Thyroid gland (tissue), 4 donors: ENCODE measurements at regions not wholly inside any gene's neighbourhood (a gene's known extent, or its start where the extent isn't known, plus 50 kb on each side); places are given as distances from the start of the nearest gene placed in this dataset.

Source experiments
- POLR2A ChIP-seq, 2 donors: fragments of 450-650 bp; IDR thresholded peaks; one replicate each; pipeline ENCODE4 v1.6.1; 2017; ENCODE audit warnings: antibody characterized with exemption in 2 of 2, mild to moderate bottlenecking in 2 of 2, moderate library complexity in 1 of 2
- TF ChIP-seq, protein P1 (sequence below), 6 experiments: fragments of 200-600 bp in 3 of 6; fragments of 450-650 bp in 3 of 6; sonication (generic) in 3 of 6; IDR thresholded peaks; one replicate each; pipeline ENCODE4 v1.5.1; 2016 to 2019; ENCODE audit warnings: antibody characterized with exemption in 6 of 6, mild to moderate bottlenecking in 2 of 6, inconsistent platforms in 1 of 6, moderate library complexity in 1 of 6

DNA sequence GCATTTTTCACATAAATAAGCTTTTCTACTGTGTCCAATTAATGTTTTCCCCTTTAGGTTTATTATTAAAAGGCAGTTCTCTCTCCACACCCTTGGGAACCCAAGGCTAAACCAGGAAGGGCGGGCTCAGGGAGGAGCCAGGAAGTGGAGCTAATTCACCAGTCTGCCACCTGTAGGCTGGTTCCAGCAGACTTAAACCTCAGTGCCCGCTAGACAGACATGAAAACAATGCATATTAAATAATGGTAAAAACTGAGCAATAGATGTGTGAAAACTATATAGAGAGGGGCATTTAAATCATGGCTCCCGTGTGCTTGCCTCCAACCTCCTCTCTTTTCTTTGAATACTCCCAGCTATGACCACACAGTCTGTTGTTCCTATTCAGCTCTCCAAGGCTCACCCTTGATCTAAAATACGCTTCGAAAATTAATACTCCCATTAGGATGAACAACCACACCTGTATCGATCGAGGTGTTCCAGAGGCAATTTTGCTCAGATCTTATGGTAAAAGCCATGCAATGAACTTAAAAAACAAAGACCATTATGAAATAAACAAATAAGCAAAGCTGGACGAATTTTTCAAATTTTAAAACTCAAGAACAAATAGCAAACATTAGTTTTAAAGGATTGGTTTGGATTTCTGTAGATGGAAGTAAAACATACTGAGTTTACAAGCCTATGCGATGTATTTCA lies 253.3 kb downstream of the TJP1 start:
- no peak for TF ChIP-seq POLR2A (IDR thresholded peaks at IDR 0.05)
- TF ChIP-seq, protein P1, sequence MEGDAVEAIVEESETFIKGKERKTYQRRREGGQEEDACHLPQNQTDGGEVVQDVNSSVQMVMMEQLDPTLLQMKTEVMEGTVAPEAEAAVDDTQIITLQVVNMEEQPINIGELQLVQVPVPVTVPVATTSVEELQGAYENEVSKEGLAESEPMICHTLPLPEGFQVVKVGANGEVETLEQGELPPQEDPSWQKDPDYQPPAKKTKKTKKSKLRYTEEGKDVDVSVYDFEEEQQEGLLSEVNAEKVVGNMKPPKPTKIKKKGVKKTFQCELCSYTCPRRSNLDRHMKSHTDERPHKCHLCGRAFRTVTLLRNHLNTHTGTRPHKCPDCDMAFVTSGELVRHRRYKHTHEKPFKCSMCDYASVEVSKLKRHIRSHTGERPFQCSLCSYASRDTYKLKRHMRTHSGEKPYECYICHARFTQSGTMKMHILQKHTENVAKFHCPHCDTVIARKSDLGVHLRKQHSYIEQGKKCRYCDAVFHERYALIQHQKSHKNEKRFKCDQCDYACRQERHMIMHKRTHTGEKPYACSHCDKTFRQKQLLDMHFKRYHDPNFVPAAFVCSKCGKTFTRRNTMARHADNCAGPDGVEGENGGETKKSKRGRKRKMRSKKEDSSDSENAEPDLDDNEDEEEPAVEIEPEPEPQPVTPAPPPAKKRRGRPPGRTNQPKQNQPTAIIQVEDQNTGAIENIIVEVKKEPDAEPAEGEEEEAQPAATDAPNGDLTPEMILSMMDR (IDR thresholded peaks at IDR 0.05), result peak in 5 of 6 experiments; percentile 7 to 63 (median 51)
